HEK293T (cell line): ENCODE measurements at regions not wholly inside any gene's neighbourhood (a gene's known extent, or its start where the extent isn't known, plus 50 kb on each side); places are given as distances from the start of the nearest gene placed in this dataset.

Experiments used
- CTCF ChIA-PET: fragments of 350-600 bp; formaldehyde crosslinking; extraction: SDS; loops from one replicate; lab custom pipeline; 2021; ENCODE audit warnings: antibody characterized with exemption, inconsistent platforms; lab: Yijun Ruan, JAX
- POLR2A ChIA-PET: fragments of 350-600 bp; formaldehyde crosslinking; extraction: SDS; loops from one replicate; lab custom pipeline; 2020; ENCODE audit warnings: antibody characterized with exemption, inconsistent platforms; lab: Yijun Ruan, JAX
- DNase-seq: peaks from one replicate; pipeline ENCODE4 v3.0.0; 2012; ENCODE audit warnings: mixed read lengths; ENCODE audit errors: extremely low spot score
- ARNT ChIP-seq: fragments of 450-650 bp; IDR thresholded peaks from 2 replicates; pipeline ENCODE4 v1.6.1; 2017; ENCODE audit warnings: mild to moderate bottlenecking
- BHLHE40 ChIP-seq: fragments of 450-650 bp; IDR thresholded peaks from 2 replicates; pipeline ENCODE4 v1.6.1; 2016; ENCODE audit warnings: mild to moderate bottlenecking, moderate library complexity, borderline replicate concordance
- CTBP1 ChIP-seq: fragments of 450-650 bp; IDR thresholded peaks from 2 replicates; pipeline ENCODE4 v1.6.1; 2016; ENCODE audit warnings: borderline replicate concordance
- ELF4 ChIP-seq: fragments of 450-650 bp; IDR thresholded peaks from 2 replicates; pipeline ENCODE4 v1.6.1; 2017; ENCODE audit warnings: antibody characterized with exemption
- FOXA1 ChIP-seq: fragments of 450-650 bp; IDR thresholded peaks from 2 replicates; pipeline ENCODE4 v1.6.1; 2016; ENCODE audit warnings: mild to moderate bottlenecking
- FOXK2 ChIP-seq: fragments of 450-650 bp; IDR thresholded peaks from 2 replicates; pipeline ENCODE4 v1.6.1; 2016; ENCODE audit warnings: mild to moderate bottlenecking
- FOXM1 ChIP-seq: fragments of 450-650 bp; IDR thresholded peaks from 2 replicates; pipeline ENCODE4 v1.6.1; 2017; ENCODE audit warnings: mild to moderate bottlenecking, borderline replicate concordance
- HDGF ChIP-seq: fragments of 450-650 bp; IDR thresholded peaks from 2 replicates; pipeline ENCODE4 v1.6.1; 2017; ENCODE audit warnings: antibody characterized with exemption, borderline replicate concordance
- L3MBTL2 ChIP-seq: fragments of 450-650 bp; conservative IDR thresholded peaks from 2 replicates; pipeline ENCODE4 v1.6.1; 2016; ENCODE audit warnings: mild to moderate bottlenecking
- LEF1 ChIP-seq: fragments of 450-650 bp; IDR thresholded peaks from 2 replicates; pipeline ENCODE4 v1.6.1; 2017; ENCODE audit warnings: mild to moderate bottlenecking, borderline replicate concordance
- NFRKB ChIP-seq: fragments of 450-650 bp; IDR thresholded peaks from 2 replicates; pipeline ENCODE4 v1.6.1; 2016; ENCODE audit warnings: mild to moderate bottlenecking, moderate library complexity
- SP1 ChIP-seq: fragments of 450-650 bp; IDR thresholded peaks from 2 replicates; pipeline ENCODE4 v1.6.1; 2017
- SUZ12 ChIP-seq: fragments of 450-650 bp; IDR thresholded peaks from 2 replicates; pipeline ENCODE4 v1.6.1; 2016; ENCODE audit warnings: mild to moderate bottlenecking
- TARDBP ChIP-seq: fragments of 450-650 bp; IDR thresholded peaks from 2 replicates; pipeline ENCODE4 v1.6.1; 2016
- ZNF384 ChIP-seq: fragments of 450-650 bp; IDR thresholded peaks from 2 replicates; pipeline ENCODE4 v1.6.1; 2016
- TF ChIP-seq, protein P1 (sequence below): fragments of 450-650 bp; IDR thresholded peaks from 2 replicates; pipeline ENCODE4 v1.6.1; 2016

DNA sequence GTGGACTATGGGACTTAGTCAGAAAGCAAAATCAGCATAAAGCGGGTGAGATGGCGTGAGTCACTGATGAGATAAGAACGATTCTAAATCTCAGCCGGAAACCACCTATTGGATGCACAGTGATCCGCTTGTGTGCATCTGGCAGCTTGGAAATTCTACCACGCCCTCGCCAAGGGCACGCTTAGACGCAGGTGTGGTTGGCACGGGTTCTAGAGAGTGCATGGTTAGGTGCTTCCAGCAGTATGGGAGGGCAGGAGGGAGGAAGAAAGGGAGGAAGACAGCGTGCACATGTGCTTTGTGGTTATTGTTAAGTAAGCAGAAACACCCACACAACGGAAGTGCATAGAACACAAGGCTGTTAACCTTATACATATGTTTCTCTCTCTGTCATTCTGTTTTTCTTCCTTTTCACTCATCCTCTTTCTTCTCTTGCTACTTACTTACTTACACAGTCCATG is 374.0 kb upstream of the ASIC2 start:
- DNase-seq: no peak
- POLR2A ChIA-PET: no interaction called here

DNA sequence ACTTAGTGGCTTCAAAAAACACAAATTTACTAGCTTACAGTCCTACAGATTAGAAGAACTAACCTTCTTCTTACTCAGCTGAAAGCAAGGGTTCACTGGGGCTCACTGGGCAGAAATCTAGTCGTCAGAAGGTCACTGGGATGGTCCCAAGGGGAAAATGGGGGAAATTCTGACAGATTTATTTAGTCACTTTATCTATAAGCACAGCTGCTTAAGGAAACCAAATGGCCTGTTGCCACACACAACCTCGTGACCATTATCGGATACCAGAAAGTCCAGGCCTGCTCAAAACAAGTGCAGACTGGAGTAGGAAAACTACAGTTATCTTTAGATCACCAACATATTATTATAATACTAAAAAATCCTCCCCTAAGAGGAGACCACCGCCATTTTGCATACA is 374.6 kb upstream of the ASIC2 start:
- no peak for DNase-seq
- POLR2A ChIA-PET: no interaction called here
- TF ChIP-seq TARDBP (no peak), NFRKB (no peak), HDGF (no peak), ELF4 (no peak), SP1 (no peak), LEF1 (no peak), SUZ12 (no peak), FOXA1 (no peak), BHLHE40 (no peak), L3MBTL2 (no peak), FOXK2 (no peak), FOXM1 (no peak), CTBP1 (no peak), ZNF384 (no peak), ARNT (no peak)
- TF ChIP-seq, protein P1, sequence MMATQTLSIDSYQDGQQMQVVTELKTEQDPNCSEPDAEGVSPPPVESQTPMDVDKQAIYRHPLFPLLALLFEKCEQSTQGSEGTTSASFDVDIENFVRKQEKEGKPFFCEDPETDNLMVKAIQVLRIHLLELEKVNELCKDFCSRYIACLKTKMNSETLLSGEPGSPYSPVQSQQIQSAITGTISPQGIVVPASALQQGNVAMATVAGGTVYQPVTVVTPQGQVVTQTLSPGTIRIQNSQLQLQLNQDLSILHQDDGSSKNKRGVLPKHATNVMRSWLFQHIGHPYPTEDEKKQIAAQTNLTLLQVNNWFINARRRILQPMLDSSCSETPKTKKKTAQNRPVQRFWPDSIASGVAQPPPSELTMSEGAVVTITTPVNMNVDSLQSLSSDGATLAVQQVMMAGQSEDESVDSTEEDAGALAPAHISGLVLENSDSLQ: no peak
- CTCF ChIA-PET: no interaction called here

More for the DNA sequence above, 374.0 kb upstream of the ASIC2 start:
- CTCF ChIA-PET: no interaction called here
- no peak for TF ChIP-seq TARDBP
- TF ChIP-seq, protein P1: no peak
- no peak for TF ChIP-seq ZNF384
- no peak for TF ChIP-seq CTBP1
- TF ChIP-seq L3MBTL2: no peak
- TF ChIP-seq BHLHE40: no peak
- TF ChIP-seq ELF4: no peak
- TF ChIP-seq FOXK2: no peak
- no peak for TF ChIP-seq FOXA1
- TF ChIP-seq SP1: no peak
- TF ChIP-seq SUZ12: no peak
- no peak for TF ChIP-seq FOXM1
- no peak for TF ChIP-seq ARNT
- TF ChIP-seq HDGF: no peak

DNA sequence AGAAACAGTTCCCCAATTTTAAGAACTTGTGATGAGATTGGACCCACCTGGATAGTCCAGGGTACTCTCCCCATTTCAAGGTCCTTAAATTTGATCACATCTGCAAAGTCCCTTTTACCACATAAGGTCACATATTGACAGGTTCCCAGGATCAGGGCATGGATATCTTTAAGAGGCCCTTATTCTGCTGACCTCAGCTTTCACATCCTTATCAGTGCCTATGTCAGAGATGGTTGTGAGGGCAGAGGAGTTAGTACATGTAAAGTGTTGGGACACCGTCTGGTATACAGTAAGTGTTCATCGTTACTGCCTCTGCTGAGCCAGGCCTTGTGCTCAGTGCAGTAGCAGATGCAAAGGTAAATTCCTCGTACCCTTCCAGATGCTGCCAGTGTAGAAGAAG is 375.4 kb upstream of the ASIC2 start:
- CTCF ChIA-PET: no interaction called here
- POLR2A ChIA-PET: no interaction called here
- TF ChIP-seq SUZ12 (no peak), HDGF (no peak), CTBP1 (no peak), FOXM1 (no peak), LEF1 (no peak), TARDBP (no peak), ELF4 (no peak)
- TF ChIP-seq, protein P1: no peak
- DNase-seq: no peak

DNA sequence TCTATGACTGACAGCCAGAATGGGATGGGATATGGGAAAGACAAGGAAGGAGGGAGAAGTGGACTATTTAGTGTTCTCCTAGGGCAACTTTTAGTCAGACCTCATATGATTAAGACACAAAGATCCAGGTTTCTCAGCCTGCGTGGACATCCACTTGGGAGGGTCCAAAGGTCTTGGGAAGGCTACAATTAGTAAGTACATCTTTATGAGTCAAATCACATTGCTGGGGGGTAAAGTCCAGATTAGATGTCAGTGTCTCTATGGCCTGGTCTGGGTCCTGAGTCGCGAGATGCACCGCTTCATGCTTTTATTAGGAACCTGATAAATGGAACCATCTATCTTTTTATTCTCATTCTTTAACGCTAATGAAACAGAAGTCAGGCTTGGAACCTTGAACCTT is 378.4 kb upstream of the ASIC2 start:
- TF ChIP-seq TARDBP (no peak), L3MBTL2 (no peak), ZNF384 (no peak), FOXK2 (no peak), FOXA1 (no peak), ARNT (no peak), HDGF (no peak), CTBP1 (no peak), NFRKB (no peak), LEF1 (no peak), ELF4 (no peak), FOXM1 (no peak)
- TF ChIP-seq, protein P1: no peak
- ChIA-PET CTCF (no interaction called here), POLR2A (no interaction called here)
- DNase-seq: no peak

DNA sequence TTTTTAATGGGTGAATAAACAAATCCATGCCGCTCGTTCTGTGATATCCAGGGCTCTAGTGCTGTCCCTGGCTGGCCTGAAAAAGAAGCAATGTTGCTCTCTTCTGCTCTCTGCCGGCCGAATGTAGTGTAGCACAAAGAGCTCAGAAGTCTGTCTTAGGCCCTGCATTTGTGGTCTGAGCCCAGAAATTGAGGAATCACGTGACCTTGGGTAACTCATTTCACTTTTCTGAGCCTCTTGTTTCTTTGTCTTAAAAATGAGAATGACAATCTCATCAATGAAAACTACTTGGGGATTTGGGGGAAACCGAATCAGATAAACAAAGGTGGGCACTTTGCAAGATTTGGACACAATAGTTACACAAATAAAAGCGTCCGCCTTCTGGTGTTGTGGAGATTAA is 381.6 kb upstream of the ASIC2 start:
- CTCF ChIA-PET: interaction anchor here (0.6 to 1.4 kb wide), 4 partner anchors 15 to 155 kb away, joined by 3 to 5 read pairs (median 4); no protein-coding TSS in a partner anchor
- no peak for TF ChIP-seq SUZ12
- TF ChIP-seq NFRKB: no peak
- no peak for TF ChIP-seq BHLHE40
- TF ChIP-seq FOXM1: no peak
- TF ChIP-seq ARNT: no peak
- no peak for TF ChIP-seq HDGF
- no peak for TF ChIP-seq LEF1
- TF ChIP-seq ZNF384: no peak
- no peak for TF ChIP-seq FOXA1
- TF ChIP-seq, protein P1: no peak
- no peak for TF ChIP-seq FOXK2
- TF ChIP-seq L3MBTL2: no peak
- no peak for TF ChIP-seq SP1
- no peak for TF ChIP-seq CTBP1
- peak; percentile 51 for DNase-seq

More for the DNA sequence above, 381.6 kb upstream of the ASIC2 start:
- POLR2A ChIA-PET: no interaction called here
